HG02884 (cell line): ENCODE measurements at regions not wholly inside any gene's neighbourhood (a gene's known extent, or its start where the extent isn't known, plus 50 kb on each side); places are given as distances from the start of the nearest gene placed in this dataset.

Experiments
- ATAC-seq: cut with Tn5 transposase; IDR thresholded peaks from one replicate; pipeline ENCODE4 v1.9.1; 2021; ENCODE audit warnings: mild to moderate bottlenecking, moderate library complexity; ENCODE audit not compliant: unreplicated experiment

DNA sequence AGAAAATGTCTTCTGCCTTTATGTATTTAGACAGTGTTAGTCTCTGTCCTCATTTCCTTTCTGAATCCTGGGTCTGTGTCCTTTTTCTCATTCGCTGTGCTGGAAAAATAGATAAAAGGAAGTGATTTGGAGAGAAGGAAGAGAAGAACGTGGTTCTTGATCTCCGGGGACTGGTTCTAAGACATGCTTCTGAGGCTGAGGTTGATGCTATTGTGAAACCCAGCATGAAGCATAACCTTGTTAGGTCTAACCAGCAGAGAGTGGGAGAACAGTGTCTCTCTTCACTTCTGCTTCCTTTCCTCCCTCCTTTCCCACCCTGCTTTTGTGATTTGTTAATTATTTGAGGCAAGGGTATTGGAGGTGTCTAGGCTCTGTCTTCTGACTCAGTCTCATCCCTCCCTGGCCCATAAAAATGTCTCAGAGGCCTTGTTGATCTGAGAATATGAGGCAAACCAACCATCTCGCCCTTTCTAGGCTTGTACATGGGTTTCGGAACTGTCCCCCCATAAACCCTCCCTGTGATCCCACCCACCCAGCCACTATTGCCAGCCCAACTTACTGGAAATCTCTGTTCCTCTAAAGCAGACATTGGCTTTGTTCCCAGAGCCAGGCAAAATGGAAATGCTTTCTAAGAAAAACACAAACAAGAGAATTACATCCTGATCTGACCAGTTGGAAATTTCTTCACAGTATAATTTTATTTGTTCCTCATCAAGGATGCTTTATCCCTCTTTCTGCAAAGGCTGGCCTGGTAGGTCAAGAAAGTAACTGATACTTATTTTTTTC lies 360.6 kb upstream of the TNP1 start:
- no peak for ATAC-seq

GRCh38 chr2:217219164-217219520 lies 359.3 kb upstream of the TNP1 start:
- no peak for ATAC-seq

GRCh38 chr2:217218269-217219163 lies 358.7 kb upstream of the TNP1 start:
- ATAC-seq = peak; percentile 64

DNA sequence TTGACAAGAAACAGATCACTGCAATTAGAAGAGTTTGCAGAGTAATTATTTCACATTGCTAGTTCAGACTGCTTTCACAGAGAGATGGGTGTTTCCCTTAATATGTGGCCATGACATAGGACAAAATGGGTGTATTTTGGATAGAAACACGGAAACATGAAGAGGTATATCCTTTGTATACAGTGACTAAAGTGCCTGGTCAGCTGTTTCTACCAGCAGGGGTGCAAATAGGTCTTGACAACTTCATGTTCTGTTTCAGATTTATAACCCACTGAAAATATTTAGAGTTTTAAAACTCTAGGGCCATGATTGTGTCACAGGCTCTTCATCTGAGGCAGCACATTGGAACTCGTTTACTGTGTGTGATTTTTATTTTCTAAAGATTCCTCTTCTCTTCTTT lies 357.1 kb upstream of the TNP1 start:
- no peak for ATAC-seq

- no peak for ATAC-seq
Observed at GRCh38 chr2:217216316-217216715, 356.5 kb upstream of the TNP1 start.

DNA sequence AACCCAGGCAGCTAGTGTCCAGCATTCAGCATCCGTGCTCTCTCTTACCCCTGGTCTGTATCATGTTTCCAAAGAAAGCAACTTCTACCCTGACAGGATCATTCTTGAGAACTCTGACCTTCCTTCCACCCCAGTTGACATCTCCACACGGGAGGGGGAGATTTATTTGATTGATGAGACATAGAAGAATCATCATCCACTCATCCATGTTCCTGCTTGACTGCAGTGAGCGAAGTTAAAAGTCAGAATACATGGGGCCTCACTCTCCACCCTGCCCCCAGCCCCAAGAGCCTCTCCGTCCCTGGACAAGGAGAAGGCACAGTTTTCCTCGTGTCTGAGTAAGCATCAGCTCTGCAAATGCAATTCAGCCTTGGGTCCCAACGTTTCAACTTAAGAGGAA lies 356.0 kb upstream of the TNP1 start:
- no peak for ATAC-seq

- no peak for ATAC-seq
Observed at GRCh38 chr2:217208867-217209266, 349.0 kb upstream of the TNP1 start.

GRCh38 chr2:217207699-217208010 lies 347.8 kb upstream of the TNP1 start:
- no peak for ATAC-seq

DNA sequence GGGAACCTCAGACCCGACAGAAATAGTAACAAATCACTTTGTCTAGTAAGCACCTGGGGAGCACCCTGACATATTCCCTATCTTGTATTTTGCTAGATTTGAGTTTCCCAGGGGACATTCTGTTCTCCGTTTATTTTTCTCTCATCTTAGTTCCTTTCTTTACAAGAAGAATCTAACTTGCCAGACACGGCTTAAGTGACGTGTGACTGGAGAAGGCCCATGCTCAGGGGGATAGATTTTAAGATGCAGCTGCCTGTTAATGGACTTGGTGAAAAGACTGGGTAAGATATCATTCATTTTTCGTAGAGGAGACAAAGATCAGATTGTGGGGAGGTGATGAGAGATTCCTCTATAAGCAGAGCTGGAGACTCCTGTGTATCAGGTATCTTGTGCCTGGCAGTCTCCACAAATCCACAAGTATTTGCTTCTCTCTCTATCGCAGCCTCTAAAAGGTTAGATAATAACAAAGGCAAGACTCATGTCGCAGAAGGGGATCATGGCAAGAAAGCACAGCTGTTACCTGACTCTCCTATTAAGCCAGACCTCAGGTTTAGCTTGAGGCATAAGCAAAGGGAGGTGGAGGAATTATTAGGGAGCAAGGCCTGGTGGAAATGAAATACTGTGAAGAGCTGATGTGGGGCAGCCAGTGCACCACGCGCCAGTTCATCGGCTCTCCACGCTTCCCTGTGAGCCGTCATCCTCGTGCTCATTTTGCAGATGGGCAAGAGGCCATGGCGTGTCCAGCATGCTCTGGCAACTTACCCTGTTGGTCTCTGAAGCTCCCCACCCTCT lies 347.2 kb upstream of the TNP1 start:
- ATAC-seq = no peak

DNA sequence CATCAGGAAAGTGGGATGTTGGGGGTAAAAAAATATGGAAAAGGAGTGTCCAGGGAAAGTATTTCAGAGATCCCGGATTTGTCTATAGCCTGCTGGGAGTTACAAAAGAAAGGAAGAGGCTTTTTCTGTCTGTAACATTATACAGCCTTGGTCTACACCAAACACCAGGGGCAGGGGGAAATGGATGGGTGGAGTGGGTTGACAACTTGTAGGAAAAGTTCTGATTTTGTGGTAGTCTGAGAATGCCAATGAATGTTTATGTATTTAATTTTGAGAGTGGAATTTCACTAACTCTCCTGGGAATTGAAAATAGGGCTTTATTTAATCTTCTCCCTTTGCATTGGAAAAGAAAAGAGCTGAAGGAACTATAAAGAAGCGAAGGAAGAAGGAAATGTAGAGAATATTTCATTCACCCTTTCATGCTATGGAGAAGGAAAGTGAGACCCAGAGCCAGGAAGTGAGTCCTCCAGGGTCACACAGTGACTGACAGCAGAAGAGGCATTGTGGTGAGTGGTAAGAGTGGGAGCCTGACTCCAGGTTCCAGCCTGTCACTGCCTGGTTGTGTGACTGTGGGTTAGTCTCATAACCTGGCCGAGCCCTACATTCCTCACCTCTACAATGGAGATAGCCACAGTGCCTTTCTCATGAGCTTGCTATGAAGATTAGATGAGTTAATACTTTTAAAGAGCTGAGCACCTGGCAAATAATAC lies 346.3 kb upstream of the TNP1 start:
- ATAC-seq = no peak

GRCh38 chr2:217204358-217204757 lies 344.5 kb upstream of the TNP1 start:
- ATAC-seq = no peak

- no peak for ATAC-seq
Observed at GRCh38 chr2:217203086-217203485, 343.2 kb upstream of the TNP1 start.

GRCh38 chr2:217199255-217199630 lies 339.4 kb upstream of the TNP1 start:
- ATAC-seq = no peak

DNA sequence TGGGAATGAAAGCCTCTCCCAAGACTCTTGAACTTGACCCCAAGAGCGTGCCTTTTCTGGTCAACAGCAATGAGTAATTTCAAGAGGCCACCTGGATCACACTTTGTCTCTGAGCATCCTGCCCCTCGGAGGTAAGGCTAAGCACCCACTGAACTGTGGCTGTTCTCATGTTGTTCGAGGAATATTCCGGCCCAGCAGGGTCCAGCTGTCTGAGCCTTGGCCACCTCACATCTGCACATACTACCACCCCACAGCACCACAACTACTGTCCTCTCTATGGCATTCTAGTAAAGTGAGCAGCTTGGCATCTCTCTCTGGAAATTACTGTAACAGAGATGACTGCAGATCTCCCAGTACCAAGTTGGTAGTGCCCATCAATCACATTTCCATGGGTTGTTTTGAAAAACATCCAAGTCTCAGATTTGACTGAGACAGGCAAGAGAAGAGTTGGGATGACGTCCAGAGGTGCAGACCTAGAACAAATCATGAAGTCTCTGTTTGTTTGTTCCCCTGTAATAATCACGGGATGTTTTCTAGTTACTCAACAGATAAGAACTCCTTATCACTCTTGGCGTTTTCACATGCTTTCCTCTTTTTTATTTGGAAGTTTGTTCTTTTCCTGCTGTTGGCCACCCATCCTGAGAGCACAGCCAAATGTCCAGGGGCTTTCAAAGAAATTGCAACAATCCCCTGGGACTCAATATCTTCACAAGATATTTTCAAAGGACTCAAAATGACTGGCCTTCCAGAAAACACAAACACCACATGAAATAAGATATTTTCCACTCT lies 336.0 kb upstream of the TNP1 start:
- no peak for ATAC-seq

DNA sequence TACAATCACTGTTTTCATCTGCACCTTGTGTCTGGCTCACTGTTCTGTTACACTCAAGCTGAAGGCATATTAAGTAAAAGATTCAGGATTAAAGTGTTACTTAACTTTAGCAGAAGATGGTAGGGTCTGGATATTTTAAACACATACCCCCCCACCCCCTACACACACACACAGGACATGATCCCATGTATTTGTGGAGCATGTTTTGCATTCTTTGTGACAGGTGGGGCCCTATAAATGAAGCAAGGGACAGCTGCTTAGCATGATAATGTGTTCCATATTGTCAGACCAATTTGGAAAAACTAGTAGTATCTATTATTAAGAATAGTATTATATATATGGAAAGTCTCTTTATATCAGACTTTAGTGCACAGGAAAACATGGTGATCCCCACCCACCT lies 335.2 kb upstream of the TNP1 start:
- no peak for ATAC-seq

DNA sequence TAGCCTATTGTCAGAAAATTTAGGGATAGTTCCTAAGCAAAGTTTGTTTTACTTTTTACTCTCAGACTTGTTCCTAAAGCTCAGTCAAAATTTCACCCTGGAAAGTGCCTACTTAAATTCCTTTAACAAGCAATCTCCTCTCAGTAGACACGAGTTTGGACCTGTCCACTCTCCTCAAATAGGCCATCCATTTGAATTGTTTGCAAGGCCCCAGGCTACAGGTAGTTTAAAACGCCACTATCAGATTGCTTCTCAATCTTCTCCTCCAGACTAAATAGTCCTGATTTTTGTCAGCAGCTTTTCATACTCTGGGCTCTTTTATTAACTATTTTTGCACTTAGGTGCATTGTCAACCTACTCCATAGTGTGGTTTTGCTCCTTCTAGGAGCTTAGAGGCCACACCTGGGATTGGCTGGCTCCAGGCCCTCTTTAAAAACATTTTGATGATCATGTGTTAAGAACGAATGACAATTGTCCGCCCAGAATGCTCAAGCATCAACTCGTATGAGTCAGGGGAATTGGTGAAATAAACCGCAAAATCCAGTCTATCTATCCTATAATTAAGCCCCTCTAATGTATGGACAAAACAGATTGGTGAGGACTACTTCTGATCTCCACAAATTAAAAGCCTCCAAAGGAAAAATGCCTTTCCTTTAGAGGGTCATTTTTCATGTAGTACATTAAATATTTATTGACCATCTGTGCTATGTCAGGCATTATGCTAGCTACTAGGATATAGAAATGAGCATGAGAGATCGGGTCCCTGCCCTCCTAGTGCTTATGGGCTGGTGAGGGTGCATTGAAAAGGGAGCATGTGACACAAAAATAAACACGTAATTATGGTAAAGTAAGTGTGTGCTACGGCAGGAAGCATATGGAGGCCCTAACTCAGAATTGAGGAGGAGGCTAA lies 333.8 kb upstream of the TNP1 start:
- ATAC-seq = no peak

- no peak for ATAC-seq
Observed at GRCh38 chr2:217192366-217192765, 332.5 kb upstream of the TNP1 start.

DNA sequence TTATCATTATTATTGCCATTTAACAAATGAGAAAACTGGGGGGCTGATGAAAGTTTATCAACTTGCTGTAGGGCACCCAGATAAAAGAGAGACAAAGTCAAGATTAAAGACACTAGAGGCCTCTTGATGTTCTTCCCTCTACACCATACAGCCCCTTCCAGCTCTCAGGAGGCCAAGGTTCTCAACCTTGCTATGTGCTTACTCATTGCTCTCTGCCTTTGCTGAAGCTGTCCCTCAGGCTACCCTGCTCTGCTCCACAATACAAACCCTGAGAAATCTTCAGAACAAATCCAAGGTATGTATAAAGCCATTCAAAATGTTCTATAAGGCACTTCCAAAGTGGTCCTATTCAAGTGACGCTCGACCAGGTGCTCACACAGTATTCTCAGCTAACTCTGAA lies 329.9 kb upstream of the TNP1 start:
- no peak for ATAC-seq

DNA sequence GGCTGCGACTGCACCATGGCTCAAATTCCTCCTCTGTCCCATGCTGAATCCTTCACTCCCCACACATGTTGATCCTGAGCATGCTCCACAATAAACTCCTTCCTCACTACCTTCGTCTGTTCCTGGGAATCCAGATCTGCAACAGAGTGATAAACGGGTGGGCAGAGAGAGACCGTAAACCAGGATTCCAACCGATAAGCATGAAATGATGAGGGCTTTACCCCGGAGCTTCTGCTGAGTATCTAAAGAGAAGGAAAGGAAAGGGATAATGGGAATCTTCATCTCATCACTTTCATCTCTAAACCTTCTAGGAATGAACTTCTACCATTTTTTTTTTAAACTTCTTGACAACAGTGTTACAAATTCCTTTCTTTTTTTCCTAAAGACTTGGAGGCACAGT lies 329.3 kb upstream of the TNP1 start:
- no peak for ATAC-seq
